A549 (cell line): ENCODE measurements at regions not wholly inside any gene's neighbourhood (a gene's known extent, or its start where the extent isn't known, plus 50 kb on each side); places are given as distances from the start of the nearest gene placed in this dataset.

Experiments
- ATAC-seq, 2 experiments: fragments of 200-7000 bp in 1 of 2; fragments of >200 bp in 1 of 2; cut with Nextera tagmentation in 1 of 2; cut with Tn5 transposase in 1 of 2; 3 replicates each; pipeline versions ENCODE4 v1.8.0 to v1.9.1; 2018 to 2020; ENCODE audit warnings: mild to moderate bottlenecking in 1 of 2, moderate library complexity in 1 of 2
- CTCF ChIA-PET: fragments of 300-600 bp; sonication (Branson Sonifier 250); formaldehyde crosslinking; extraction: SDS; loops from one replicate; lab custom pipeline; 2021; ENCODE audit warnings: antibody characterized with exemption, inconsistent platforms; lab: Yijun Ruan, JAX
- POLR2A ChIA-PET: fragments of 350-600 bp; formaldehyde crosslinking; extraction: SDS; loops from one replicate; lab custom pipeline; 2021; ENCODE audit warnings: antibody characterized with exemption, inconsistent platforms; lab: Yijun Ruan, JAX
- DNase-seq, 2 experiments: peaks; one replicate each; pipeline versions ENCODE4 v3.0.0 to v3.0.0-alpha.2; 2011 to 2016; ENCODE audit warnings: low read depth in 1 of 2, low spot score in 1 of 2
- FAIRE-seq: peaks from 2 replicates; lab custom pipeline; 2011; peaks lifted over from hg19 to GRCh38; lab: Jason Lieb, UNC
- H3K27ac ChIP-seq, 2 experiments: fragments of >200 bp; sonication (Bioruptor Twin); formaldehyde crosslinking; 3 replicates each; pipeline ENCODE4 v1.5.1; 2016 to 2017
- H3K4me1 ChIP-seq: fragments of >200 bp; sonication (Bioruptor Twin); formaldehyde crosslinking; 3 replicates; pipeline ENCODE4 v1.6.1; 2016
- H3K4me2 ChIP-seq: fragments of >200 bp; sonication (Bioruptor Twin); formaldehyde crosslinking; 3 replicates; pipeline ENCODE4 v1.6.1; 2016
- H3K4me3 ChIP-seq: fragments of >200 bp; sonication (Bioruptor Twin); formaldehyde crosslinking; 3 replicates; pipeline ENCODE4 v1.5.1; 2016
- H3K9me3 ChIP-seq: fragments of >200 bp; sonication (Bioruptor Twin); formaldehyde crosslinking; 3 replicates; pipeline ENCODE4 v1.6.1; 2016
- CBX2 ChIP-seq: fragments of 200-600 bp; sonication (generic); IDR thresholded peaks from 2 replicates; pipeline ENCODE4 v1.6.1; 2016; ENCODE audit warnings: low read depth, mild to moderate bottlenecking, borderline replicate concordance
- CEBPB ChIP-seq, 2 experiments: fragments of >200 bp in 1 of 2; sonication (Bioruptor Twin) in 1 of 2; formaldehyde crosslinking in 1 of 2; IDR thresholded peaks; 2 replicates each; pipeline ENCODE4 v1.6.1; 2012 to 2016
- CHD2 ChIP-seq: fragments of 150-350 bp; IDR thresholded peaks from 2 replicates; pipeline ENCODE4 v1.6.1; 2014; ENCODE audit warnings: low read length; ENCODE audit not compliant: partially characterized antibody
- ELK1 ChIP-seq: fragments of 150-350 bp; IDR thresholded peaks from 2 replicates; pipeline ENCODE4 v1.6.1; 2014; ENCODE audit warnings: low read depth, mild to moderate bottlenecking, low read length
- ESRRA ChIP-seq: fragments of 150-350 bp; IDR thresholded peaks from 2 replicates; pipeline ENCODE4 v1.6.1; 2014; ENCODE audit warnings: mild to moderate bottlenecking, low read length, borderline replicate concordance
- FOSL2 ChIP-seq, 2 experiments: fragments of 450-650 bp in 1 of 2; fragments of >200 bp in 1 of 2; sonication (Bioruptor Twin) in 1 of 2; formaldehyde crosslinking; IDR thresholded peaks; 2 replicates each; pipeline versions ENCODE4 v1.5.0 to v1.6.1; 2016 to 2020; ENCODE audit warnings: mild to moderate bottlenecking in 1 of 2, moderate library complexity in 1 of 2
- FOXS1 ChIP-seq: fragments of 250-450 bp; sonication (Bioruptor Pico); IDR thresholded peaks from 2 replicates; pipeline ENCODE4 v1.5.0; 2020; ENCODE audit warnings: mild to moderate bottlenecking, moderate library complexity
- GATA3 ChIP-seq: IDR thresholded peaks from 2 replicates; pipeline ENCODE4 v1.6.1; 2012; ENCODE audit warnings: borderline replicate concordance
- HES2 ChIP-seq: fragments of >200 bp; sonication (Bioruptor Twin); formaldehyde crosslinking; IDR thresholded peaks from 2 replicates; pipeline ENCODE4 v1.6.1; 2016
- HEYL ChIP-seq: fragments of 250-450 bp; sonication (Bioruptor Pico); IDR thresholded peaks from 2 replicates; pipeline ENCODE4 v1.8.0; 2021; ENCODE audit warnings: mild to moderate bottlenecking, moderate library complexity
- HOXA7 ChIP-seq: fragments of 250-450 bp; sonication (Bioruptor Pico); IDR thresholded peaks from 2 replicates; pipeline ENCODE4 v1.5.0; 2020; ENCODE audit warnings: mild to moderate bottlenecking, moderate library complexity
- HOXB13 ChIP-seq: fragments of 250-450 bp; sonication (Bioruptor Pico); IDR thresholded peaks from 2 replicates; pipeline ENCODE4 v1.5.0; 2020; ENCODE audit warnings: low read depth, mild to moderate bottlenecking, moderate library complexity
- HOXB5 ChIP-seq: fragments of 250-450 bp; sonication (Bioruptor Pico); IDR thresholded peaks from 2 replicates; pipeline ENCODE4 v1.5.0; 2020; ENCODE audit warnings: mild to moderate bottlenecking, moderate library complexity
- KDM1A ChIP-seq: fragments of 200-600 bp; sonication (generic); IDR thresholded peaks from 2 replicates; pipeline ENCODE4 v1.6.1; 2016; ENCODE audit warnings: low read depth, mild to moderate bottlenecking
- KDM5A ChIP-seq: fragments of 200-600 bp; sonication (generic); IDR thresholded peaks from 2 replicates; pipeline ENCODE4 v1.6.1; 2016; ENCODE audit warnings: antibody characterized with exemption, mild to moderate bottlenecking
- MAFK ChIP-seq: fragments of 450-650 bp; IDR thresholded peaks from 2 replicates; pipeline ENCODE4 v1.6.1; 2014; ENCODE audit not compliant: partially characterized antibody
- NFE2L2 ChIP-seq: fragments of 150-350 bp; conservative IDR thresholded peaks from 2 replicates; pipeline ENCODE4 v1.6.1; 2014; ENCODE audit warnings: low read length
- NR3C1 ChIP-seq: fragments of >200 bp; sonication (Bioruptor Twin); formaldehyde crosslinking; IDR thresholded peaks from 3 replicates; pipeline ENCODE4 v1.6.1; 2017
- PBX3 ChIP-seq: IDR thresholded peaks from 2 replicates; pipeline ENCODE4 v1.6.1; 2012
- PHF8 ChIP-seq: fragments of 200-600 bp; sonication (generic); IDR thresholded peaks from 2 replicates; pipeline ENCODE4 v1.6.1; 2016; ENCODE audit warnings: low read depth, mild to moderate bottlenecking, antibody characterized with exemption, moderate library complexity, borderline replicate concordance
- RARB ChIP-seq: fragments of 250-450 bp; sonication (Bioruptor Pico); IDR thresholded peaks from 2 replicates; pipeline ENCODE4 v1.8.0; 2021; ENCODE audit warnings: mild to moderate bottlenecking, moderate library complexity
- RCOR1 ChIP-seq: fragments of 150-350 bp; IDR thresholded peaks from 2 replicates; pipeline ENCODE4 v1.6.1; 2014; ENCODE audit warnings: antibody characterized with exemption, low read length, low read depth
- SMC3 ChIP-seq: fragments of >200 bp; sonication (Bioruptor Twin); formaldehyde crosslinking; IDR thresholded peaks from 3 replicates; pipeline ENCODE4 v1.6.1; 2018; ENCODE audit warnings: inconsistent platforms
- SREBF2 ChIP-seq: fragments of 450-650 bp; IDR thresholded peaks from 2 replicates; pipeline ENCODE4 v1.6.1; 2014; ENCODE audit warnings: mild to moderate bottlenecking, moderate library complexity
- ZC3H11A ChIP-seq: fragments of 450-650 bp; IDR thresholded peaks from 2 replicates; pipeline ENCODE4 v1.6.1; 2014; ENCODE audit warnings: antibody characterized with exemption, mild to moderate bottlenecking
- WGBS: methylation state at CpG from one replicate; pipeline ENCODE4 v1.1.6; 2017; ENCODE audit errors: missing lambda C conversion rate; 5-methylcytosine and 5-hydroxymethylcytosine counted together
- TF ChIP-seq, protein P1 (sequence below): IDR thresholded peaks from 2 replicates; pipeline ENCODE4 v1.6.1; 2012
- TF ChIP-seq, protein P2 (sequence below): fragments of >200 bp; sonication (Bioruptor Twin); formaldehyde crosslinking; IDR thresholded peaks from 3 replicates; pipeline ENCODE4 v1.6.1; 2016

DNA sequence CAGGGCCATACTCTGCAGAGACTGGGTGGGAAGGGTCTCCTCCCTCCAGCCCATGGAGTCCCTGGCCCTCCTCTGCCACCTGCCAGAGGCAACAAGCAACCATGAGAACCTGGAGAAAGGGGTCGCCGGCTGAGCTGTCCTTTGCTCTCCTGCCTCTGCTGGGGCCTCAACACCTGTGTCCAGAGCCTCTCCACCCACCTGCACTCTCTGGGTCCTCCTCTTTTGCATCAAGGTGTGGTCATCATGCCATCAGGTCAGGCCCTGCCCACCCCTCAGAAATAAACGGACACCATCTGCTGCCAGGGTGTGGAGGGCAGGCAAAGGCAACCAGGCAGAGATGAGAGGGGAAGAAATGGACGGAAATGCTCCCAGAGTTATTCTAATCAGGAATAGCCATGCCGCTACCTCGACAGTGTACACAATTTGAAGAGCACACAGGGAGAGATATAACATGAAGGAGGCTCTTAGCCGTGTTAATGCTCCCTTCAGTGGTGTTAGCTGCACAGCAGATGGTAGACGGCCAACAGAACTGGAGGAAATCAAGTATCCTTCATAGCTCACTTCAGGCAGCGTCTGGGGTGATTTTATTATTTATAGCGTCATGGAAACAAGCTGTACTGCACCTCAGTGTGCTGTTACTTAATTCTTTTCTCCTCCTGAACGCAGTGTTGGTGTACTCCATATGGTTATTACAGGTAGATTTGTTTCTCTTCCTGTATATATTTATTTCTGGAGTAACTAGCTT, 247.9 kb downstream of the TSN start:
- Histone ChIP-seq H3K27ac (no peak overlapping the region), H3K9me3 (no peaks in the 10 kb centered on the region), H3K4me2 (no peak overlapping the region), H3K4me1 (no peaks in the 10 kb centered on the region), H3K4me3 (no peak overlapping the region)
- DNase-seq (no peak), FAIRE-seq (no peak), ATAC-seq (no peak)
- WGBS: 13% methylated on average over 11 of the region's 11 CpGs
- TF ChIP-seq ELK1: no peak
- TF ChIP-seq HOXA7 (CRISPR knock-in tag): no peak
- no peak for TF ChIP-seq HOXB5
- TF ChIP-seq ESRRA: no peak
- no peak for TF ChIP-seq KDM5A
- TF ChIP-seq ZC3H11A: no peak
- TF ChIP-seq GATA3: no peak
- TF ChIP-seq MAFK: no peak
- no peak for TF ChIP-seq NFE2L2
- no peak for TF ChIP-seq NR3C1
- no peak for TF ChIP-seq PHF8
- TF ChIP-seq HEYL (CRISPR knock-in tag): no peak
- no peak for TF ChIP-seq KDM1A
- TF ChIP-seq CHD2: no peak
- TF ChIP-seq, protein P1, sequence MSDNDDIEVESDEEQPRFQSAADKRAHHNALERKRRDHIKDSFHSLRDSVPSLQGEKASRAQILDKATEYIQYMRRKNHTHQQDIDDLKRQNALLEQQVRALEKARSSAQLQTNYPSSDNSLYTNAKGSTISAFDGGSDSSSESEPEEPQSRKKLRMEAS: no peak
- ChIA-PET POLR2A (no interaction called here), CTCF (no interaction called here)

- Histone ChIP-seq H3K9me3 (no peaks in the 10 kb centered on the region), H3K27ac (no peak overlapping the region), H3K4me3 (no peak overlapping the region), H3K4me2 (no peak overlapping the region), H3K4me1 (no peaks in the 10 kb centered on the region)
- TF ChIP-seq HOXB5: no peak
- no peak for TF ChIP-seq RARB (CRISPR knock-in tag)
- TF ChIP-seq PBX3: no peak
- no peak for TF ChIP-seq SREBF2
- TF ChIP-seq HOXB13 (CRISPR knock-in tag): no peak
- TF ChIP-seq FOSL2 (IDR thresholded peaks at IDR 0.05): no peak
- no peak for TF ChIP-seq FOSL2 (CRISPR knock-in tag; IDR thresholded peaks at IDR 0.05)
- no peak for TF ChIP-seq CHD2
- TF ChIP-seq CBX2: no peak
- TF ChIP-seq SMC3: no peak
- no peak for TF ChIP-seq RCOR1
- no peak for TF ChIP-seq CEBPB (IDR thresholded peaks at IDR 0.05)
- TF ChIP-seq FOXS1 (CRISPR knock-in tag): no peak
- no peak for TF ChIP-seq HES2
- TF ChIP-seq, protein P2, sequence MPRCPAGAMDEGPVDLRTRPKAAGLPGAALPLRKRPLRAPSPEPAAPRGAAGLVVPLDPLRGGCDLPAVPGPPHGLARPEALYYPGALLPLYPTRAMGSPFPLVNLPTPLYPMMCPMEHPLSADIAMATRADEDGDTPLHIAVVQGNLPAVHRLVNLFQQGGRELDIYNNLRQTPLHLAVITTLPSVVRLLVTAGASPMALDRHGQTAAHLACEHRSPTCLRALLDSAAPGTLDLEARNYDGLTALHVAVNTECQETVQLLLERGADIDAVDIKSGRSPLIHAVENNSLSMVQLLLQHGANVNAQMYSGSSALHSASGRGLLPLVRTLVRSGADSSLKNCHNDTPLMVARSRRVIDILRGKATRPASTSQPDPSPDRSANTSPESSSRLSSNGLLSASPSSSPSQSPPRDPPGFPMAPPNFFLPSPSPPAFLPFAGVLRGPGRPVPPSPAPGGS: no peak
- TF ChIP-seq KDM5A: no peak
- no peak for TF ChIP-seq MAFK
- TF ChIP-seq PHF8: no peak
- CTCF ChIA-PET: no interaction called here
- DNase-seq (no peak), ATAC-seq (no peak), FAIRE-seq (no peak)
- 16% methylated on average over 5 of the region's 5 CpGs for WGBS
- POLR2A ChIA-PET: no interaction called here
These were observed 251.7 kb downstream of the TSN start for GRCh38 chr2:122007126-122007525.
